HG02938 (cell line): ENCODE measurements at regions not wholly inside any gene's neighbourhood (a gene's known extent, or its start where the extent isn't known, plus 50 kb on each side); places are given as distances from the start of the nearest gene placed in this dataset.
A peak's percentile ranks its signal among the peaks of the same experiment; 100 is the strongest.
"Not testable (repeated sequence)": the region's sequence is repeated elsewhere in the genome, so short reads cannot be mapped to it uniquely, and the experiment has no call there.

ENCODE experiments used
- ATAC-seq: cut with Tn5 transposase; IDR thresholded peaks from one replicate; pipeline ENCODE4 v1.9.1; 2021; ENCODE audit warnings: mild to moderate bottlenecking, moderate library complexity; ENCODE audit not compliant: unreplicated experiment

GRCh38 chr2:104976603-104977120, 61.2 kb upstream of the MRPS9 start:
- peak; percentile 97 for ATAC-seq

- ATAC-seq: no peak
Measured at GRCh38 chr2:104977958-104978357, 59.9 kb upstream of the MRPS9 start.

GRCh38 chr2:104979786-104980185, 58.1 kb upstream of the MRPS9 start:
- ATAC-seq: not testable (repeated sequence)

- ATAC-seq: no peak
Measured at GRCh38 chr2:104982111-104982510, 55.8 kb upstream of the MRPS9 start.
